NCI-H1092 (cell line): ENCODE measurements at regions not wholly inside any gene's neighbourhood (a gene's known extent, or its start where the extent isn't known, plus 50 kb on each side); places are given as distances from the start of the nearest gene placed in this dataset.

Experiments
- DNase-seq: peaks from one replicate; lab custom pipeline; 2025; lab: John Stamatoyannopoulos, UW

DNA sequence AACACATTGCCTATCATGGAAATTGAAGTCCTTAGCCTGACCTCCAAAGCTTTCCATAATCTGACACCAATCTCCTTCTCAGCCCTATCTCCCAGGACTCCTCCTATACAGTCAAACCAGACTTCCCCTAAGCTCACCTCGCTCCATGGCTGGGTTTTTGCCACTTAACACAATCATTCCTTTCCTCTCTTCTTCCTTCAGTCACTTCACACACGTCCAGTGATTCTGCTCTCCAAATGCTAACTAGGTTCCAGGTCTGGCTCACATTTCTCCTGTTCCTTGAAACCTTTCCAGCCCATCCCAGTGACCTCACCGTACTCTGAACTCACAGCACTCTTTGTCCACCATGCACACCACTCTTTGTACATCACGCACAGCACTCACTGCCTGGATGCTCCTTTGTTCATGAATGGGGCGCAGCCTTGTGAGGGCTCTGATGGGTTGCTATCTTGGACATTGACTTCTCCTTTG lies 98.4 kb downstream of the GLUL start:
- DNase-seq: no peak

DNA sequence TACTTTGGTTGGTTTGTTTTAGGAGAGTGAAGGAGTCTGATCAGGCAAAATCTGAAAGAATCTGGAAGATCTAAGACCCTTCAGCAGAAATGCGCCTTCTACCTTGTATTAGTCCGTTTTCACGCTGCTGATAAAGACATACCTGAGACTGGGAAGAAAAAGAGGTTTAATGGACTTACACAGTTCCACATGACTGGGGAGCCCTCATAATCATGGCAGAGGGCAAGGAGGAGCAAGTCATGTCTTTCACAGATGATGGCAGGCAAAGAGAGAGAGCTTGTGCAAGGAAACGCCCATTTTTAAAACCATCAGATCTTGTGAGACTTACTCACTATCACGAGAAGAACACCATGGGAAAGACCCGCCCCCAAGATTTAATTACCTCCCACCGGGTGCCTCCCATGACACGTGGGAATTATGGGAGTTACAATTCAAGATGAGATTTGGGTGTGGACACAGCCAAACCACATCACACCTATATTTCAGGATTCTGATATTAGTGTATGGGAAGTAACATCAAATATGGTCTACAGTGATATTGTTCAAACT lies 99.3 kb downstream of the GLUL start:
- no peak for DNase-seq

DNA sequence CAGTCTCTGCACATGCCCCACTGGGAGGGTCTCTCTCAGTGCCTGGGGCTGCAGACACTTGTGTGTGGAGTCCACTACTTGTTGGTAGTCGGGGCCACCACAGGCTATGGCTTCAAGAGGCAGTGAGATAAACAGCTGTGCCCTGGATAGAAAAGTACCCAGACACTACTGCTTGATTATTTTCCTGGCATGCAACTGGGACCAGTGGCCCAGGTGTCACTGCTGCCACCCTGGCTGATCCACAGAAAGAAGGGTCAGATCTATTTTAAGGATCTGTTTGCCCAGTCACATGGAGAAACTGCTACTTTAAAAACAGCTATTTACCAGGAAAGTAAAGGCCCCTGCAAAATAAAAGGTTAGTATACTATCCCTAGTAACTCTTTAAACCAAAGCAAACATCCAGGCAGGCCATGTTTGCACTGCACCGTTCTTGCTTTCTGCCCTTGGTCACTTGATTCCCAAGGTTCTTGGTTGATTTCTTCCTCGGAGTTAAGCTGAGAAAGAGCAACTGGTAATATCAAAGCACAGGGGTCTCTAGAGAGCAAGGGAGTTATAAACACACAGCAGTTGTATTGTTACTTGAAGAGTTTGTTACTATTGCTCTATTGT lies 99.9 kb downstream of the GLUL start:
- no peak for DNase-seq

DNA sequence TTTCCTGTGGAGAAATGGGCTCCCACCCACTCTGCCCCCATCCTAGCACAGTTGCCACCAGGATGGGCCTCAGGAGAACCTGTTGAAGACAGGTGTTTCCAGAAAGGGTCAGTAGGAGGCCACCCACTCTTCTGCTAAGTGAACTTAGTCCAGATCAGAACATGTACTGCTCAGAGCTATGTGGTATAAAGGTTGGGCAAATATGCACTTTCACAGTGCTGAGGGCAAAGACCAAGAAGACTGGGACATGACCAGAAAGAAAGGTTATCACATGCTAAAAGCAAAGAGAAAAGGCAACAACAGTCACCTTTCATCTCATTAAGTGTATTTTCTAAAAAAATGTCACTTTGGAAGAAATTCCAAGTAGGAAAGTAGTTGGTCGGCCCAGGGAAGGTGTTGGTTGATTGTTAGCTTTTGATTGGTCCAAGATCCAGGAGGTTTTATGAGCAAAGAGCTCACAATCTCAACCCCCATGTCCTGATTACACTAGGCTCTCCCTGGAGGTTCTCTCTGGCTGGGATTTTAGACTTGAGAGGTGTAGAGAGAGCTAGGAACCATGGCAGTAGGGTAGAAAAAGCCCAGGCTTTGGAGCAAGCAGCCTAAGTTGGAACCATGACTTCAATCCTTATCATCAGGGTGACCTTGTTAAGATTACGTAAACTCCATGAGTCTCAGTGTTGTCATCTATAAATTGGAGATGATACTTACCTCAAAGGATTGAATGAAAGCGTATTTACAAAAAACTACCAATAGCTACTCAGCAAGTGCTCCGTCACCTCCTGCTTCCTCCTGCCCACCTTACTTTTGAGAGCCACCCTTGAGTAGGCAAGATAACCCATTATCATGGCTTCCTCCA lies 102.6 kb downstream of the GLUL start:
- no peak for DNase-seq

DNA sequence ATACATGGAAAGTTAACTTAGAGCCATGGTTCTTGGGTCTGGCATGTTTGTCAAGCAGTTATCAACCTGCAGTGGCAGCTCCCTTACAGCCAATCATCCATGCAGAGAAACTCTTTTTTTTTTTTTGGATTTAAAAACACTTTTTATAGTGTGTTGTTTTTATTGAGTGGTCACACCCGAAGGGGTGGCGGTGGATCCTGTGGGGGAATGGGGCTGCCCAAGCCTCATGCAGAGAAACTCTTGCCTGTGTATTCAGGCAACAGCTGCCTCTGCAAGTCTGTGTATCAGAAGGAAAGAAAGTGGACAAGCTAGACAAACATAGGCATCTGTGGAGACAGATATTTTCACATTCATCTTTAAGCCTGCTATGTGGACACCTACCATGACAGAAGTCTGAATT lies 104.8 kb downstream of the GLUL start:
- no peak for DNase-seq

DNA sequence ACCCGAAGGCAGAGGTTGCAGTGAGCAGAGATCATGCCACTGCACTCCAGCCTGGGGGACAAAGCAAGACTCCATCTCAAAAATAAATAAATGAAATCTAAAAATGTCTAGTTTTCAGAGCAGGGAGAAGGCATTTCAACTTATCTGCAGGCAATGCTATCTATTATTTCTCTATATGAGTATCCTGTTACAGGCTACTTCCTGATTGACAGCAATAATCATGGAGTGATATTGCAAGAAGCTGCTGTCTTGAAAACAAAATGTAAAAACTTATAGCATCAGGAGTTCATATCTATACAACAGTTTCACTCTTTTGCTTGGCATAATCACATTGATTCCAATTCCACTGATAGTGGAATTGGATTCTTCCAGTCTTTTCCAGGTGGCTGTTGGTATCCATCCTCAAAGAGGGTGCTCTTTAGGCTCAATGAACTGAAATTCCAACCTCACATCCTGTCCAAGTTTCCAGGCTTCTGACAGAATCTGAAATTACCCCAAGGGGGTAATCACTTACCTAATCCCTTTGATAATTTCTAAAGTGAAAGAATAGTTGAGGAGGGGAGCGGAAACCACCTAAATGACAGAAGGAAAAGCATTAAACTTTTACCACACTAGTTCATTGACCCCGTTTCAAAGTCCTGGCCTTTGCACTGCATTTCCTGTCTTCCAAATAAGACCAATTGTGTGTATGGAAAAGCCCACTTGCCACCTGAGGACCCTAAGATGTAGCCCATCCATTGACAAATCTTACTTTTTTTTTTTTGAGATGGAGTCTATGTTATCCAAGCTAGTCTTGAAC lies 107.6 kb downstream of the GLUL start:
- no peak for DNase-seq

DNA sequence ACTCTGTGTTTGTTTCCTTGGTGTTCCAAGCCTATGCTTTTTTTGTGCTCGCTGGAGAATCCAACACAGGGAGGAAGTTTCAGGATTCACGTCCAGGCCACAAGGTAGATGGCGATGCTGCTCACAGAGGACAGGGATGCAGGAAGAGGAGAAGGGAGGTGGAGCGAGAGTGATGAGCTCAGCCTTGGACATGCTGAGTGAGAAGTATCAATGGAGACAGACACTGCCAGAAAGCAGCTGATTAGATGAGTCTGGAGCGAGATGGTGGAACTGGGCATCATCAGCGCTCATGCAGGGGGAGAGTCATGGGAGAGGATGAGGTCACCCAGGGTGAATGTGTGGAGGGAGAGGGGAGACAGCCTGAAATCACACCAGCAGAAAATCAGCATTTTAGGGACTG lies 110.0 kb downstream of the GLUL start:
- no peak for DNase-seq

DNA sequence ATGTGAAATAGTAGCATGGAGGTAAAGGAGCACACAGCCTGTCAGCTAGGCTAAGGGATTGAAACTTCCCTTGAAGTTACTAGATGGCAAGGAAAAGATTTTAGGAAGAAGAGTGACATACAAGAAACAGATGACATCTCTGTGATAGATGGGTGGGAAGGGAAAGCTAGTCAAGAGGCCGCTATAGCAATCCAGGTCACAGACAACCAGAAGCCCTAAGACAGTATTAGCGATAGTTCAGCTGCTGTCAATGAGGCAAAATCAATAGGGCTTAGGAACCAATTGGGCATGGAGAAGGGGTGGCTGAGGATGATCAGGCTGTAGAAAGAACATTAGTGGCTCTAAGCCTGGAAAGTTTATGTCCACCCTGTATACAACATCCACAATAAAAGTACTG lies 111.1 kb downstream of the GLUL start:
- no peak for DNase-seq

DNA sequence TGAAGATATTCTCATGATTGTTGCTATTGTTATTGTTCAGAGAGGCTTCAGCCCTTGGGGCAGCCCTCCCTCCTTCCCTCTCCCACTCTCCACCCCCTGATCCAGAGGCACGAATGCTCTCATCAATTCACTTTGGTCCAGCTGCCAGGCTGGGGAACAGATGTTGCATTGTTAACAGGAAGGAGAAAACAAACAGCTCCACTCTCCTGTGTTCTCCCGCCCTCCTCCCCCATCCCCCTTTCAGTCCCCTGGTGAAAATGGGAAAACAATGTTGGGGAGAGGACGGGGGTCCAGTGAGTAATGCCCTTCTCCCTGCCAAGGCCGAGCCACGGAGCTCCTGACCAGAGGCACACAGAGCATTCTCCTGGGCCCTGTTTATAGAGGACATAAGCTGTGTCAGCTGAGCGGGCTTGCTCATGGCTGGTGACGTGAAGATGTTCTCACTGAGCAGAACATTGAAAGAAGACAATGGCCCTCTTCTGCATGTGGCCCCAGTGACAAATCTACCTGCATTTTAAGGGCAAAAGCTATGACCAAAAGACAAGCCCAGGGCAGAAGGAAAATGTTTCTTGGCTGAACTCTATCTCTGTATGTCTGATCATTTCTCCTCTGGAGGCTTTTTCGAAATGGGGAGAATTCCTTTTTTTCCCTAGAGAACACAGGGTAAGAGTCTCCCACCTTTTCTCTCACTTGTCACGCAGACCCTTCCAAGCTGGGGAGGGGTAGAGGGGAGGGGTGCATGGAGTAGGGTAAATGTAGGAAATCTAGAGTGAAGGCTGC lies 111.7 kb downstream of the GLUL start:
- peak; percentile 85 for DNase-seq

DNA sequence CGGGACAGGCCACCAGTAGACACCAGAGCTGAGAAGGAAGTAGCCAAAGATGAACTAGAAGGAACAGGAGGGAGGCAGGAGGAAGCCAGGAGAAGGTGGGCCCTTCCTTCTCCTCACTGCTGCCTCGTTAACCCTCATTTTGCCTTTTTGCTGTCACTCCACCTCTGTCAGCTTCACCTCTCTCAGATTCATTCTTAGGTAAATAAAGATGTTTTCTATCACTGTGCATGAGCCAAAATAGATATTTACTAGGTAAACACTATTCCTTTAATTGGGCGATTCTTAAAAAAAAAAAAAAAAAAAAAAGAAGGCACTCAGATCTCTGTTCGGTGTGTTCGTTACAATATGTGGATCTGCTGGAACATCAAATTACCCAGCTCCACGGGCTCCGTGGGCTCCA lies 112.3 kb downstream of the GLUL start:
- DNase-seq: no peak

DNA sequence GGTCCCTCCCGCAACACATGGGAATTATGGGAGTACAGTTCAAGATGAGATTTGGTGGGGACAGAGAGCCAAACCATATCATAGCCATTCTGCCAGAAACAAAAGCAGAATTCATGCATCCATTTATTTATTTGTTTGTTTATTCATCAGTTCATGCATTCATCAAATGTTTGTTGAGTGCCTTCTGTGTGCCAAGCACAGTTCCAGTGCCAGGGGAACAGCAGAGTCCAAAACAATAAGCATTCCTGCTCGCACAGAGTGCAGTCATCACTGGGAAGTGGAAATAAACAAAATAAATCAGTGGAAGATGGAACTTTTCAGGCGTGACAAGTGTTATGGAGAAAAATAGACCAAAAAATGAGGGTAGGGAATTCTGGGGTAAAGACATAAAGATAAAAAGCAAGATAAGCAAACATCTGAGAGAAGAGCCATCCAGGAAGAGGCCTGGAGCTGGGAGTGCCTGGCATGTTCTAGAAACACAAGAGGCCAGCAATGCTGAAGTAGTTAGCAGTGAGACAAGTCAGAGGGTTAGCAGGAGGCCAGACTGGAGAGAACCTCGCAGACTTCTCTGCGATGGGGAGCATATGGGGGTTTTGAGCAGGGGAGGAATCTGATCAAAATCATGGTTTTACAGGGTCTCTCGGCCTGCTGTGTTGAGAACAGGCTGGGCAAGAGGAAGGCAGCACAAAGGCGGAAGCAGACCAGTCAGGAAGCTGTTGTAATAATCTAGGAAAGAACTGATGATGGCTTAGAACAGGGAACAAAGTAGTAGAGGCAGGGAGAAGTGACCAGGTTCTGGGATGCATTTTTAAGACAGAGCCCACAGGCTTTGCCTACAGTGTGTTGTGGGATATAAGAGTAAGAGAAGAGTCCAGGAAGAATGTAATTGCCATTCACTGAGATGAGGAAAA lies 113.2 kb downstream of the GLUL start:
- DNase-seq: no peak

DNA sequence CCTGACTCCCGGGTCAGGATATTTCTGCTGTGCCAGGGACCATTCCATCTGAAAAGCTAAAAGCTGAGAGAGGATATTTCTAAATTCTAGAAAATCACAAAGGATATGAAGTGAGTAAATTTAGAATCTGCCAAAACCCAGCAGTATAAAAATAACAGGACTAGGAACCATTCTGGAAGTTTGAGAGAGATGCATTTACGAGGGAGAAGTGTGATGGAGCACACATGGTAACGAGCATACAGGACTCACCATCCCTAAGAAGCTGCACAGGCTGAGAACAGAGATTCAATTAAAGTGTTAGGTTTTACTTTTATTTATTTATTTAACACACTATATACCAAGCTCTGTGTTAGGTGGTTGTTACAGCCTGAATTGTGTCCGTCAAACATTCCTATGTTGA lies 116.3 kb downstream of the GLUL start:
- no peak for DNase-seq

DNA sequence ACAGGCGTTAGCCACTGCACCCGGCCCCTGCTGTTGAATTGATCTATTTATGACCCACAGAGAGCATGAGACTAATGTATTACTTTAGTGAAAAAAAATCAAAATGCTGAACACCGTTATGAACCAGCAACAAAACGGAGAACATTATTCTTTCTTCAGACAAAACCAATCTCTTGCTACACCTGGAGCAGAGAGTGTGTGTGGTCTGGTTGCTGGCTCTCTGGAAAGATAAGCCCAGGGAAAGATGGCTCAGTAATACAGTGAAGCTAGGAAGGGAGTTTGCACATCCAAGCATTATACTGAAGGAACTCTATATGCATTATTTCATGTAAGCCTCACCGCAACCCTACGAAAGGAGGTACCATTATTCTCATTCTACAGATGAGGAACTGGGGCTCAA lies 117.0 kb downstream of the GLUL start:
- no peak for DNase-seq

DNA sequence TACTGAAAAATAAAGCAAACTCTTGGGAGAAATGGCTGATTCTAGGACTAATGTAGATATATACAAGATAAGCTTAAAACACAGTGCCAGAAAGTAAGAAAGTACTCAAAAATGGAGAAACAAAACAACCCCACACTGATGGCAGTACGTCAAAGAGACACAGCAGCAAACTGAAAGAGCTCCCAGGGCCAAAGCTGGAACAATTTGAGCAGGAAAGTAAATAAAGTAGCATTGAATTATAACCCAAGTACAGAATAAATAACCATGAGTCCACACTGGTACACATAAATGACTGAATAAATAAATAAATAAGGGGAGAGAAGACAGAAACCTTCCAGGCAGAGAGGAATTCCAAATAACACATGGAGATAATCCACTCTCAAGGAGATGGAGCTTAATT lies 120.9 kb downstream of the GLUL start:
- no peak for DNase-seq

DNA sequence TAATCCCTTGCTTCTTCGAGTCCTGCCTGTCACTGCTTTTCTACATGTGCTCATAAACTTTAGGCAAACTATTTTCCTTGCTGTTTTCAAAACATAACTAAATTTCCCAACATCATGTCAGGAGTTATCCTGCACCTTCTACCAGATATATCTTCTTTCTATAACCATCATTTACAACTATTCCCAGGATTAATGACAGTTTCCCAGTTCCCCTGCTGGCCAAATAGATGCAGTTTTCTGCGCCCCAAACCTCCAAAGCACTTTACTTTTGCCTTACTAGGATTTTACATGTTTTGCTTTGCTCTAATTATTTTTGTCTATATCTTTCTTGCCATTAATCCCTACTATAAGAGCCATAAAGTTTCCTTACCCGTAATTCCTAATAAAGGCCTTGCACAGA lies 122.5 kb downstream of the GLUL start:
- no peak for DNase-seq

DNA sequence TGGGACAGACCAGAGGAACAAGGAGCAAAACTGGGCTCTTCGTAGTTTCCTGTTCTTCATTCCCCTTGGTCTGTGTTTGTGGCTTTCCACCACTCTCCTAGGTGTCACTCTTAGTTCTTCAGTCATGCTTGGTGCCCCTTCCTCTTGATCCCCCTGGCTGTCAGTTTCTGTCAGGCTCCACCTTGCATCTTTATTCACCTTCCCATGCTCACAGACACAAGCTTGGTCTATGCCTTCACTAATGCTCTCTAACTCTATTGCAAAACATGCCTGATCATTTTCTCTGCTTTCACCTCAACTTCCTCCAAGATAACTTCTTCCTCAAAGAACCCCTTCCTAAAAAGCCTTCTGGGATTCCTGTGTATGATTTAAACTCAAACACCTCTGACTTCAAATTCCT lies 122.9 kb downstream of the GLUL start:
- DNase-seq: no peak

DNA sequence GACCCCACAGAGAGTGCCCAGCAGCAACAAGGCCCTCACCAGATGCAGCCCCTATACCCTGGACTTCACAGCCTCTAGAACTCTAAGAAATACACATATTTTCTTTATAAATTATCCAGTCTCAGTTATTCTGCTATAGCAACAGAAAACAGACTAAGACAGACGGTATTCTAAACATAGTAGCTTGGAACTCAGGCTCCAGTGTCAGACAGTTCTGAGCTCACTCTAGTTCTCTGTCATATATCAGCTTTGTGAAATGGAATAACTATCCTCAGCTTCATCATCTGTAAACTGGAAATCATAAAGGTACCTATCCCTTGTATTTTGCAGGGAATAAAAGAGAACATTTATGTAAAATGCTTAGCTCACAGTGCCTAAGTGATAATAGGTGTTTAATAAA lies 127.4 kb downstream of the GLUL start:
- DNase-seq: no peak

DNA sequence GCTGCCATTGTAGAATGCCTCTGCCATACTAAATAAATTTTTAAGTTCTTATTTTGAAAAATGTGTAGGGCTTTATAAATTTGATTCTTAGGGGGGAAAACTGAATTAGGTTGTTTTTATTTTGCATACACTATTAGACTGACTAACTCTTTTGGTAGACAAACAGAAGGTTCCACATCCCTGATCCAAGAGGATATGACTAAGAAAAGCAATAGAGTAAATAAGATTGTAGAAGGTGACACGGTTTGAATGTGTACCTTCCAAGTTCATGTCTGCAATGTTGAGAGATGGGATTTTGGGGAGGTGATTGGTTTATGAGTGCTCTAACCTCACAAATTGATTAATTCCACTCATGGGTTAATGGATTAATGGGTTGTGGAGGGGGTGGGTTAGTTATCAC lies 127.9 kb downstream of the GLUL start:
- no peak for DNase-seq

DNA sequence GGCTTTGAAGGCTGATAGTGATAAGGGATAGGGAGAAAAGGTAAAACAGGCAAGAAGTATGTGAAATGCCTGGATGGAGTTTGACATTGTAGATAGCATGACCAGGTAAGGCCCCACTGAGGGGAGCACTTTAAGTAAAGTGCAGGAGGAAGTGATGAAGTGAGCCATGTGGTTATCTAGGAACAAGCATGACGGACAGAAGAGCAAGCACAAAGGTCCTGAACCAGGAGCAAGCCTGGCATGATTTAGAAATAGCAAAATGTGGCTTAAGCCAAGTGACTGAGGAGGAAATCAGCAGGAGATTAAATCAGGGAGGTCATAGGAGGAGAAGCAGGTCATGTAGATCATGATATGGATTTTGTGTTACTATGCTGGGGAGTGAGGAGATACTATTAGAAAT lies 129.2 kb downstream of the GLUL start:
- no peak for DNase-seq

DNA sequence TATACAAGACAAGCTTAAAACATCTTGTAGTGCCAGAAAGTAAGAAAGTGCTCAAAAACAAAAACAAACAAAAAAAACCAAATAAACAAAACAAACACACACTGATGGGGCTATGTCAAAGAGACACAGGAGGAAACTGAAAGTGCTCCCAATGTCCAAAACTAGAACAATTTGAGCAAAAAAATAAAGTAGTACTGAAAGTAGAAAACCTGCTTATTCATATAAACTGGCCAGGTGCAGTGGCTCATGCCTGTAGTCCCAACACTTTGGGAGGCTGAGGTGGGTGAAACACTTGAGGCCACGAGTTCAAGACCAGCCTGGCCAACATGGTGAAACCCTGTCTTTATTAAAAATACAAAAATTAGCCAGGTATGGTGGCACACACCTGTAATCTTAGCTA lies 129.9 kb downstream of the GLUL start:
- no peak for DNase-seq

DNA sequence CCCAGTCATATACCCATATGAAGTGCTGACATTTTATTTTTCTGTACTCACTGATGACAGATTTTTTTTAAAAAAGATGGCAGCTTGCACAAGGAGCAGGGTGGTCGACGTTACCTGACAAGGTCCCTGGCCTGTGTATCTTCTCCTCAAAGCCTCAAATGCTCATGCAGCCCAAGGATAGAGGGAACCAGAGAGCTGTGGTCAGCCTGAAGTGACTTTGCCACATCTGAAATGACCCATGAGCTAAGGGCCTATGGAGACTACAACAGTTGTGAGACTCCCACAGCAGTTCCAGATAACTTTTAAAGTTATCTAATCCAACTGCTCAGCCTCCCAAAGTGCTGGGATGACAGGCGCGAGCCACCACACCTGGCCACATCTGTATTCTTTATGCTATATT lies 131.1 kb downstream of the GLUL start:
- no peak for DNase-seq
